ENCODE measurements at regions not wholly inside any gene's neighbourhood (a gene's known extent, or its start where the extent isn't known, plus 50 kb on each side); places are given as distances from the start of the nearest gene placed in this dataset.
A peak's percentile ranks its signal among the peaks of the same experiment; 100 is the strongest.

DNA sequence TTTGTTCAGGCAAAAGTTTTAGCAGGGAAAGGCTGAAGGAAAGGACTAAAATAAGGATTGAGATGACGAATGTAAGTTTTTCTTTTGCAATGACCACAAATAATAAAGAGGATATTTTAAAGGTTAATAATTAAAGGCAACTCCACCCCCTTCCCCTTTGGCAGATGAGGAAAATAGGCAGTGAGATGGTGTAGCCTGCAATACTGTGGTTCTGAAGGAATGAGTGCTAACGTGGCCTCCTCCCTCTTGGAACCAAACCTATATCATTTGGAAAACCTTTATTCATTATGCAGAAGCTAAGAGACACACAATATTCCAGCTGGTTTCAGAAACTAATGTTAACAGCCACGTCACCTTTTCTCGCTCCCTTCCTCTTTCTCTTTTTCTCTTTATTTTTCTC lies 70.9 kb upstream of the COL1A2 start:
- no peak for DNase-seq

DNA sequence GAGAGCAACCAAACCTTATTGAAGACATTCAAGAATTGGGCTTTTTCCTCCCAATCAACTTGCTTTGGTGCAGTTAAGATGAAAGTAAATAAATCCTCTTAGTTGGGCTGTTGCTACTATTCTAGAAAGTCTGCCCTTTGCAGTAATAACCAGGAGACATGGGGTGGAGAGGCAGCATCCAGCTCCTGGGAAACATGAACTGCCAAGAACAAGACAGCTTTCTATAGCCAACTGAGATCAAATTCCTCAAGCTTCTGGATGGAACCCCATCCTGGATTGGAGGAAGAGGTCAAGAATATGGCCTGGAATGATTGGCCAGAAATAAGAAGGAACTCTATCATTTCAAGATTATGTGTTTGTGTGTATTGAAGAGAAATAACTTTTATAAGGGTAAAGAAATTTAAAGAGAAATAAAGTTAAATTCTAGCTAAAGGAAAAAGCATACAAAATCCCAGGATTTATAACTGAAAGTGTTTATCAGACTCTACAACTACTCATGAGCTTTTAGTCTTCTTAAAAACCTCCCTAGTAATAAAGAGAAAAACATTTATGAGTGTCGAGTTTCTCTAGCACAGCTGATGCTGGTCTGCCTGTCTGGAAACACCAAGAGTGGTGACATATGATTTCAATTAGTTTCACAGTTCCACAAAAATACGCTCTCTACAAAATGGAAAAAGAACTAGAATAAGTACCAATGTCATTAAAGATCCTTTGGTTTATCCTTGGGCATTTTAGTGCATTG lies 70.1 kb upstream of the COL1A2 start:
- DNase-seq, result no peak

DNA sequence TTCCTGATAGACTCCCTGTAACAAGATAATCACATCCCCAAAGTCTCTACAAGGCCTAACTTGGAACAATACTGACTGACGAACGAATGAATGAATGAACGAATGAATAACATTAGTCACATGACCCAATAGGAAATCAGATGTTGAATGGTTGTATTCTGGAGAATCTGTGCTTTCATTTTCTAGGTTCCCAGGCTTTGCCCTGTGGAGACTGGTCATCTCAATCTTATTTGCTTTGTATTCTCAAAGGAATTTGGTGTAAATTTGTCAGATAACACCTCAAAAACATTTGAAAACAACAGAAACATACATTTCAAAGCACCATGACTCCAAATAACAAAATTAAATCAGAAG lies 69.6 kb upstream of the COL1A2 start:
- DNase-seq, result no peak

DNA sequence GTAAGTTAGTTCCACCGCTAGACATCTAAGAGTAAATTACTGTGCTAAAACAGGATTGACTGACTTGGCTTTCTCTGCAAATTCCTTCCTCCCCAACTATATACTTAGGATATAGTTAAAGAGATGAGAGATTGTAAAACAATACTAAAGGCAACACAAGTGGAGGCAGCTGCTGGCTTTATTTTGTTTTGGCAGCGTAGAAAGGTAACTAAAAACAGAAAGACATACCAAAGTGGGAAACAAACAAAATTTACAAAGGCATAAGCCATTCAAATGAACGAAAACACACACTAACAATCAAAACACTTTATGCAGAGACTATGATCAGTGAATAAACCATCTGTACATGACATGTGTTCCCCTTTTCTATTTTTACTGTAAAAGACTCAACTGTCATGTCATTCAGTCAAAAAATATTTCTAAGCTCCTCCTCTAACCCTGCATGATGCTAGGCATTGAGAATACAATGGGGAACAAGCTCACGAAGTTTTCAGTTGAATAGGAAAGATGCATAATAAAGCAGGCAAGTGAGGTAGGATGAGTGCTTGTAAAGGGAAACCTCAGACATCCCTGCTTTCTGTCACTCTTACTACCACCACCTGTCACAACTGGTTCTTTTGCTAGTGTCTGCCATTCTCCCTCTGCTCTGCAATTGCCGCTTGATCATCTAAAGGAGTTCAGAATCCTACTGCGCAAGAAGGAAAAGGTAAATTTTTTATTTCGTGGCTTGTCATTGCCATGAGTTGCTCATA lies 64.2 kb upstream of the COL1A2 start:
- DNase-seq, result no peak

DNA sequence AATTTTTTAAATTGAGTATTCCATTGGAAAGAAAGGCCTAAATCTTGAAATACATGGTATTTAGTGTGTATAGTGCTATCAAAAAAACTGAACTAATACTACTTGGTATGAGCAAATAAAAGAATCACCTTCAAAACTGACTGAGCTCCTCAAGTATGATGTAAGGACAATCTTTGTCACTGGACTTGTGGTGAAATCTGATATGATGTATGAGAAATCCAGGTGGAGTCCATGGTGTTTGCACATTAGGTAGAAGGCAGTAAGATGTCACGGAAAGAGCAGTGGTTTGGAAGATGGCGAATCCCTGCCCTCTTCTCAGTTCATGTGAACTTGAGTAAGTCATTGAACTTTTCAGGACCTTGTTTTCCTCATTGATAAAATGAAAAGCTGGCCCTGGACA lies 62.1 kb upstream of the COL1A2 start:
- DNase-seq, result no peak

DNA sequence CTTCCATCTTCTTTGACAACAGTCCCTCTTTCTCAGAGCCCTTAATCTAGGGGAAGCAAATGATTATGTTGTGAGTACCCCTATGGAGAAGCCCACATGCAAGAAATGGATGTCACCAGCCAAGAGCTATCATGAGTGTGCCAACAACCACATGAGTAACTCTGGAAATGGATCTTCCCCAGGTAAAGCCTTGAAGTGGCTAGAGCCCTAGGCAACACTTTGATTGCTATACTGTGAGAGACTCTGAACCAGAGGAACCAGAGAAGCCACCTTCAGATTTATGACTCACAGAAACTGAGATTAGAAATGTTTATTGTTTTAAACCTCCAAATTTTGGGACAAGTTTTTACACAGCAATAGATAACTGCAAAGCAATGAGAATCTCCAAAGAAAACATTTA lies 60.9 kb upstream of the COL1A2 start:
- no peak for DNase-seq

DNA sequence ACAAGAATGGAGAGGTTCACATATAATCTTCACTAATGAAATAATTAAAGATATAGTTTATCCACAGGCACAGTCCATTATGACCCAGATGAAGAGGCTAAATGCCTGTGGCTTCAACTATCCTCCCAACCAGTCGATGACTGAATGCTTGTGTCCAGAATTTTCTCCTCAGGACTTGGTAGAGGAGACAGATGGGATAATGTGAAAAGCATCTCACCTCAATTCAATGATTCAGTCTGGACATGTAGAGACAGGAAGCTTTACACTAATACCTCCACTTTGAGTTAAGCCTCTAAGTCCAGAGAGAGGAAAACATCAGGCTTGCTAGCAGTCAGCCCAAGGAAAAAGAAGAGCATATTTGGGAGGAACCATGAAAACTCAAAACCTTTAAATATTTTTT lies 59.1 kb upstream of the COL1A2 start:
- peak; percentile 23 for DNase-seq

DNA sequence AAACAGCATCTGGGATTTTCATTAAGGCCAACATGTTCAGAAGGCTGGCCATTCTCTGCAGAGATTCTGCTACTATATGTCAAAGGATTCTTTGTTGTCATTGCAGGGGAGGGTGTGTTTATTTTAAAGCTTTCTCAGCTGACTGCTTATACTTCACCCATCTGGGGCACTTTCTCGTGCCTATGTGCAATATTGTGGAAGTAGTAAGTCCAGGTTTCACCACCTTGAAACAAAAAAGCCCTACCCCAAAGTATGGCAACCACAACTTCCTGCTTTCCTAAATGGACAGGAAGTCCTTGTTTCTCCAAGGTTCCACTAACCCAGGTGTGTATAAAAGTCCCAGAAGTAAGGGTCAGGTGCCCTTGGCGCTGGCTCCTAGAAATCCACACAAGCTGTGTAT lies 58.7 kb upstream of the COL1A2 start:
- DNase-seq, result no peak

DNA sequence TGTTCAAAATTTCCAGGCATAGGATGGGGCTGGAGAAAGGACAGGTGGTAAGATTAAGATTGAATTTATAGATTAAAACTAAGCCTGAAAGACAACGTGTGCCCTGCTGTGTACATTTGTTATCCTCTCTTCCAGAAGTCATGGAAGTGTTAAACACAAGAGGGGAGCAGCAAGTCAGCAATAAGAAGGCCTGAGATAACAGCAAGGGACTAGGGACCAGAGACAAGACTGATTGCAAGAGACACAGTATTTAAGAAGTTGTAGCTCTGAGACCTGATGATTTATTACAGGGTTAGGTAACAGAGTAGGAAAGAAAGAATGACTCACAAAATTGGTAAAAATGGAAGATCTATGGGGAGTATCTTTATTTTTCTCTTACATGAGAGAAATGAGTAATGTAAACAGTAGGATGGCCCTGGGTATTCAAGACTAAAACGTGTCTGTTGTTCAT lies 55.7 kb upstream of the COL1A2 start:
- DNase-seq, result no peak

DNA sequence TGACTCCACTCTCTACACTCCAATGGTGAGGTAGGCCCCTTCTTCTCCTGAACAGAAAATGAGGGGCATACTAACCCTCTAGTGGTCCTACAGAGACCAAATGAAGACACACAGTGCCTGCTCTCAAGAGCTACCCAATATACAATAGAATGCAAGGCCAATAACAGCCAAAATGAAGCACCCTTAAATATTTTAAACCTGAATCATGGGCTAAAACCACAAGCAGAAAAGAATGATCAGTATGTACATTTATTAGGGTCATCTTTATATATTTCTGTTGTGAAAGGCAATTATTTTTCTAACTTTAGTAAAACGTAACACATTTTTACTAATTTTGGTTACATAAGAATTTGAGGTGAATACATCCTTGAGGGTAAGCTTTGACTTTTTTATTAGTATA lies 49.9 kb upstream of the COL1A2 start:
- DNase-seq, result no peak

Data from DMS 273 treated with DMSO at 0.1 percent for 48 hours (cell line).